BE2C (cell line): ENCODE measurements at regions not wholly inside any gene's neighbourhood (a gene's known extent, or its start where the extent isn't known, plus 50 kb on each side); places are given as distances from the start of the nearest gene placed in this dataset.
A peak's percentile ranks its signal among the peaks of the same experiment; 100 is the strongest.

ENCODE experiments used
- DNase-seq: peaks from one replicate; pipeline ENCODE4 v3.0.0-alpha.2; 2020
- H3K27me3 ChIP-seq: fragments of 250-450 bp; sonication (Bioruptor Pico); 2 replicates; pipeline ENCODE4 v1.5.1; 2020; ENCODE audit warnings: mild to moderate bottlenecking
- H3K36me3 ChIP-seq: fragments of 250-450 bp; sonication (Bioruptor Pico); 2 replicates; pipeline ENCODE4 v1.5.1; 2020; ENCODE audit warnings: mild to moderate bottlenecking
- H3K4me1 ChIP-seq: fragments of 250-450 bp; sonication (Bioruptor Pico); 2 replicates; pipeline ENCODE4 v1.5.1; 2020
- H3K4me3 ChIP-seq: 2 replicates; pipeline ENCODE4 v1.5.1; 2011; ENCODE audit warnings: low read depth, low read length
- H3K9me3 ChIP-seq: fragments of 250-450 bp; sonication (Bioruptor Pico); 2 replicates; pipeline ENCODE4 v1.5.1; 2020
- TF ChIP-seq, protein P1 (sequence below): IDR thresholded peaks from 2 replicates; pipeline ENCODE4 v1.5.1; 2012; ENCODE audit warnings: mild to moderate bottlenecking, low read depth, low read length

DNA sequence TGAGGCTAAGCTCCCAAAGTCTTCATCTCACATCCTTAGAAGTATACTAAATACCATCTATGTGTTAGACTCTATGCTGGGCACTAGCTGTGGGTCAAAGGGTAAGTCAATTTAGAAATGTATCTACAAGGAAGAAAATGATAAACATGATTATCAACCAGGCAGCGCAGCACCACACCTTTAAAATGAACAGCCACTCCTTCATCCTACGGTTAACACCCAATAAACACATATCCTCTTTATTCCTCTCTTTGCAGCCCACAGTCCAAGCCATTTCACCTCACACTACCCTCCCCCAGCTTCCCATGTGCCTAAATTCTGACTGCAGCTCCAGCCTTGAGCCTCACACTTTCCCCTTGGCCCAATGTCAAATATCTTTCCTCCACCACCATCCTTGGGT lies 362.6 kb downstream of the FGFR2 start:
- H3K4me1 ChIP-seq, result no peaks in the 10 kb centered on the region
- DNase-seq, result no peak
- no peak overlapping the region for H3K4me3 ChIP-seq
- TF ChIP-seq, protein P1, sequence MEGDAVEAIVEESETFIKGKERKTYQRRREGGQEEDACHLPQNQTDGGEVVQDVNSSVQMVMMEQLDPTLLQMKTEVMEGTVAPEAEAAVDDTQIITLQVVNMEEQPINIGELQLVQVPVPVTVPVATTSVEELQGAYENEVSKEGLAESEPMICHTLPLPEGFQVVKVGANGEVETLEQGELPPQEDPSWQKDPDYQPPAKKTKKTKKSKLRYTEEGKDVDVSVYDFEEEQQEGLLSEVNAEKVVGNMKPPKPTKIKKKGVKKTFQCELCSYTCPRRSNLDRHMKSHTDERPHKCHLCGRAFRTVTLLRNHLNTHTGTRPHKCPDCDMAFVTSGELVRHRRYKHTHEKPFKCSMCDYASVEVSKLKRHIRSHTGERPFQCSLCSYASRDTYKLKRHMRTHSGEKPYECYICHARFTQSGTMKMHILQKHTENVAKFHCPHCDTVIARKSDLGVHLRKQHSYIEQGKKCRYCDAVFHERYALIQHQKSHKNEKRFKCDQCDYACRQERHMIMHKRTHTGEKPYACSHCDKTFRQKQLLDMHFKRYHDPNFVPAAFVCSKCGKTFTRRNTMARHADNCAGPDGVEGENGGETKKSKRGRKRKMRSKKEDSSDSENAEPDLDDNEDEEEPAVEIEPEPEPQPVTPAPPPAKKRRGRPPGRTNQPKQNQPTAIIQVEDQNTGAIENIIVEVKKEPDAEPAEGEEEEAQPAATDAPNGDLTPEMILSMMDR, result no peak
- H3K36me3 ChIP-seq, result no peaks in the 10 kb centered on the region
- H3K27me3 ChIP-seq, result no peaks in the 10 kb centered on the region
- H3K9me3 ChIP-seq, result no peaks in the 10 kb centered on the region

- Histone ChIP-seq H3K4me1 (no peaks in the 10 kb centered on the region), H3K36me3 (no peaks in the 10 kb centered on the region), H3K9me3 (no peaks in the 10 kb centered on the region), H3K4me3 (no peak overlapping the region), H3K27me3 (no peaks in the 10 kb centered on the region)
- TF ChIP-seq, protein P1, result no peak
- DNase-seq, result no peak
Observed at GRCh38 chr10:121236621-121237020, 361.6 kb downstream of the FGFR2 start.

DNA sequence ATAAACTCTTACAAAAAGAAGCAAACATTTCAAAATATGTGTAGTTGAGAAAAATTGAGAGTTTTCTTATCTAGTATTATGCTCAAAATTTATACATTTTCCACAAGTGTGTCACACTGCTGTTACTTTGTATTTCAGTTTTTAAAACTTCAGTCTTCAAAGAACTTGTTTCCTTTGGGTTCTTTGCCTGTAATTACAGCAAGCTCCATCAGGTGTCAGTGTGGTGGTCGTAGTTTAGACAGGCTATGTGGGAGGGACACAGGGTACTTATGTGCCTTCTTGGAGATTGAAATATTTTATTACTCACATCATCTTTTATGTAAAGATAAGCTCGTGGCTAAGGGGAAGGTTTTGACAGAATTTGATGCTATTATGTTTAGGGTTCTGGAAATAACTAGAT lies 360.5 kb downstream of the FGFR2 start:
- Histone ChIP-seq H3K27me3 (no peaks in the 10 kb centered on the region), H3K36me3 (no peaks in the 10 kb centered on the region), H3K4me3 (no peak overlapping the region), H3K9me3 (no peaks in the 10 kb centered on the region), H3K4me1 (no peaks in the 10 kb centered on the region)
- DNase-seq, result no peak
- TF ChIP-seq, protein P1, result peak; percentile 37

- H3K4me1 ChIP-seq, result no peaks in the 10 kb centered on the region
- no peaks in the 10 kb centered on the region for H3K27me3 ChIP-seq
- no peaks in the 10 kb centered on the region for H3K9me3 ChIP-seq
- no peak for DNase-seq
- H3K36me3 ChIP-seq, result no peaks in the 10 kb centered on the region
- no peak overlapping the region for H3K4me3 ChIP-seq
- TF ChIP-seq, protein P1, result no peak
Observed at GRCh38 chr10:121240011-121240410, 358.2 kb downstream of the FGFR2 start.

- H3K27me3 ChIP-seq, result no peaks in the 10 kb centered on the region
- H3K9me3 ChIP-seq, result no peaks in the 10 kb centered on the region
- H3K4me1 ChIP-seq, result no peaks in the 10 kb centered on the region
- TF ChIP-seq, protein P1, result no peak
- DNase-seq, result no peak
- no peaks in the 10 kb centered on the region for H3K36me3 ChIP-seq
- H3K4me3 ChIP-seq, result no peak overlapping the region
Observed at GRCh38 chr10:121240556-121240955, 357.7 kb downstream of the FGFR2 start.

- TF ChIP-seq, protein P1, result no peak
- no peak for DNase-seq
- Histone ChIP-seq H3K36me3 (no peaks in the 10 kb centered on the region), H3K27me3 (no peaks in the 10 kb centered on the region), H3K9me3 (no peaks in the 10 kb centered on the region), H3K4me3 (no peak overlapping the region), H3K4me1 (no peaks in the 10 kb centered on the region)
Observed at GRCh38 chr10:121241337-121241736, 356.9 kb downstream of the FGFR2 start.
